RKO (cell line): ENCODE measurements at regions not wholly inside any gene's neighbourhood (a gene's known extent, or its start where the extent isn't known, plus 50 kb on each side); places are given as distances from the start of the nearest gene placed in this dataset.

Experiments
- DNase-seq: peaks from one replicate; pipeline ENCODE4 v3.0.0-alpha.2; 2016; ENCODE audit warnings: low spot score

GRCh38 chr9:108676355-108676754 is 179.4 kb downstream of the ACTL7B start:
- no peak for DNase-seq

GRCh38 chr9:108675708-108676107 is 180.1 kb downstream of the ACTL7B start:
- no peak for DNase-seq

GRCh38 chr9:108674766-108675530 is 180.8 kb downstream of the ACTL7B start:
- DNase-seq, result no peak

- DNase-seq, result no peak
Observed at GRCh38 chr9:108673386-108673785, 182.4 kb downstream of the ACTL7B start.

DNA sequence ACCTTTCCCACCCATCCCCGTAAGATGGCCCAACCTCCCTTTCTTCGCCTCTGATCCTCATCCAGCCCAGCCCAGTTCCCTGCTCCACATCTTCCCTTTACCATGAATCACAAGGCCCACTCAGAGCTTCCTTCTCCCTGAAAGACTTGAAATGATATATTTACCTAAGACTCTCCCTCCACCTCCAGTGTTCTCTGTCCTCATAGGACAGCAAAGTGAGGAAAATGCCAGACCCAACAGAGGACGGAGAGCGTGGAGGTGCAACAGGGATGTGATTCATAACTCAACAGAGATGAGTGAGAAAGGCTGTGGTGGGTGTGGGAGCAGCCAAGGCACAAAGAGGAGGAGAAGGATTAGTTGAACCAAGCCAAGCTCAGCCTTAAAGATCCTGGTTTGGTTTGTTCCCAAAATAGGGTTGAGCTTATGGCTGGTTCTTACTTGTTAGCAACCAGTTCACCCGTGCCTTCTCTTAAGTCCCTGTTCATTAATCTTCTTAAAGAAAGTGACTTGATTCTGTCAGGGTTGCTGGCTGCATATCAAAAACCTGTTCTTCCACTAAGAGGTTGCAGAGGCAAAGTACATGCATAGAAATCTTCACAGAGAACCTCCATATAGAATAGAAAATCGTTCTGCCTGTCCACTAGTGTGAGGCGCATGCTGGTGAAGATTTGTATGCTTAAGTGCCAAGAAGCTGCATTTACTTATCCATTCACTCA is 183.2 kb downstream of the ACTL7B start:
- DNase-seq, result no peak

- DNase-seq, result no peak
Observed at GRCh38 chr9:108671794-108672193, 184.0 kb downstream of the ACTL7B start.

DNA sequence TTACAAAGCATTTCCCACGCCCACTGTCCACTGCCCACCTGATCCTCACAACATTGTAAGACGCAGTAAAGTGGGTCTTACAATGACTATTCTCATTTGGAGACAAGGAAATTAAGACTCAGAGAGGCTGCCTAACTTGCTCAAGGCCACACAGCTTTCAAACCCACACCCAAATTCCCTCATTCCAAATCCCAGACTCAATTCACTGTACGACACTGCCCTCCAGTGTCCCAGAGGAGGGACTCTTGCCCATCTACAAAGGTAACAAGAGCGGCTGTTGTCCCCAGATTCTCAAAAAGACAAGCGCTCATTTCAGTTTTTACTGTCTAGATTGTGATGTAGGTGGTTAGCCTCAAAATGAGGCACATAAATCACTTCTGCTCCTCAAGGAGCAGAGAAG is 184.6 kb downstream of the ACTL7B start:
- no peak for DNase-seq

GRCh38 chr9:108668938-108669335 is 186.8 kb downstream of the ACTL7B start:
- no peak for DNase-seq

GRCh38 chr9:108668191-108668937 is 187.4 kb downstream of the ACTL7B start:
- DNase-seq, result no peak

DNA sequence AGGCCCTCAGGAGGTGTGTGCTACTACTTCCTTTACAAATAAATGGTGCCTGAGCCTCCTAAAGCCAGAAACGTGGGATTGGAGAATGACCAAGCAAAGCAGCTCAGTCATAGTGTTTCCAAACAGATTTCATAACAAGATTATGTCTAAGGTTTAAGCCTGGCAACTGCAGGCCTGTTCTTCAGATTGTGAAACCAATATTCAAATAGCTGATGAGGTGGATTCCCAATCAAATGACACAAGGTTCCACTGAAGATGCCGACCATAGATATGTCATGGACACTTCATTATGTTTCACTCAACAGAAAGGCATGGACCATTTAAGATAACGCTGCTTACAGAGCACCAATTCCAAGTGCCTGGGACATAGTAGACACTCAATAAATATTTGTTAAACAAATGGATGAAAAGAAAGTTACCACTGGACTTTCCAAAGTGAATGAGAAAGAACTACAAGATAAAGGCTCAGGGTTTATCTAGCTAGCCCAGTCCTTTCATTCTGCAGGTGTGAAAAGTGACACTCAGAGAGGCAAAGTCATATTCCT is 189.5 kb downstream of the ACTL7B start:
- no peak for DNase-seq

DNA sequence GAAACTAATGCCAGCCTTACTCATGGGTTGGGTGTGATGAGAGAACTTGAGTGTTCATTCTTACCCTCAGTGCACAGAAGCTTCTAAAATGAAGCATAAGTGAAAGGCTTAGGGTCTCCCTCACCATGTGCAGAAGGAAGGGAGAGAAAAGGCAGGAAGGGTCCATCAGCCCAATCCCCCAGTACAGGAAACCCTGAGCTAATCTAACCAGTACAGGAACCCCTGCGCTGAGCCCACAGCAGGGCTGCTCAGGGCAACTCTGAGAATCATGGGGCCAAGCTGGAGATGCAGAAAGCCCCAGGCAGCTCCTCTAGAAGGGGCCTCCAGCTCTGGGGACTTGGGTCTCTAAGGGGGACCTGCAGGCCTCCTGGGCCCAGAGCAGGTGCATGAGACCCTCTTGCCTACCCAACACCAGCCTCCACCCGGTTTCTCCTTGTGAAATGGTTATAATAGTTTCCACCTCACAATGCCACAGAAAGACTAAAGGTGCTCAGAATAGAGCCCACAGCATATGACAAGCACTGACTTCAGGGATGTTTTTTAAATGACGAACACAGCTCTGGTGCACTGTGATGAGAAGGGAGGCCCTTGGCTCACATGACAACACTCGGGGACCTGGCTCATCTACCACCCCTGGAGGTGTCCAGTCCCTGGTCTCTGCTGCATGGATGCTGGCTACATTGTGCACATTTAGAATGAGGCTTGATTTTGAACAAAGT is 190.1 kb downstream of the ACTL7B start:
- no peak for DNase-seq

- no peak for DNase-seq
Observed at GRCh38 chr9:108664309-108665255, 191.2 kb downstream of the ACTL7B start.

DNA sequence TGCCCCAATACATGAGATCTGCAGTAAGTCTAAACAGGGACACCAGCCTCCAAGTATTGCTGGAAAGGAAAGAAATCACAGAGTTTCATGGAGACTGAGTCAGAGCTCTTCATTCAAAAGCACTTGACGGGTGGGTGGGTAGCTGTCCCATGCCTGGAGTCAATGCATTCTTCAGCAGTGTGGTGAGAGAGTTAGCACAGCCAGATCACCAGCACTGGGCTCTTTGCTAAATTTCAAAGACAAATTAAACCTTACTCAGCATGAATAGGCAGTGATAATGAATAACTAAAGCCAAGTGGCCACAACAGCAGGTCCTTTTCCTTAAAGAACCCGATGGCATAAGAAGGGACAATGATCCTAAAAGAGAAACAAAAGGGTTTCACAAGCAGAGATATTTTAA is 192.4 kb downstream of the ACTL7B start:
- no peak for DNase-seq

GRCh38 chr9:108662956-108663355 is 192.8 kb downstream of the ACTL7B start:
- no peak for DNase-seq

- no peak for DNase-seq
Observed at GRCh38 chr9:108662091-108662875, 193.5 kb downstream of the ACTL7B start.

GRCh38 chr9:108656566-108656965 is 199.2 kb downstream of the ACTL7B start:
- DNase-seq, result no peak

DNA sequence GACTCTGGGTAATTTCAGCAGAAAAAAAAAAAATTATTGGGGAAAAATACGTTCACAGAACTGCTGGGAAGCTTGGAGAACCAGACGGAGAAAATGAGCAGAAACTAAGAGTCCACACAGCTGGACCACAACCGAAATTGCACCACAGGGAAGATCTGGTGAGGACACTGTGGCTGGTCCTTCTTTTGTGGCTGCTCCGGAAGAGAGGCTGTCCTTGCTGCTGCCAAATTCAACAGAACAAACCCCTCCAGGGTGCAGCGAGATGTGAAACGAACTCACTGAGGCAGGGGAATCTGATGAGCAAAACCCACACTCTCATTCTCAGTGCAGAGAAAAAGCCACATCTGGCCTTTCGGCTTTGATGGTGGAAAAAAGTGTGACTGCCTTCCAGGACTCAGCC is 200.0 kb downstream of the ACTL7B start:
- no peak for DNase-seq

DNA sequence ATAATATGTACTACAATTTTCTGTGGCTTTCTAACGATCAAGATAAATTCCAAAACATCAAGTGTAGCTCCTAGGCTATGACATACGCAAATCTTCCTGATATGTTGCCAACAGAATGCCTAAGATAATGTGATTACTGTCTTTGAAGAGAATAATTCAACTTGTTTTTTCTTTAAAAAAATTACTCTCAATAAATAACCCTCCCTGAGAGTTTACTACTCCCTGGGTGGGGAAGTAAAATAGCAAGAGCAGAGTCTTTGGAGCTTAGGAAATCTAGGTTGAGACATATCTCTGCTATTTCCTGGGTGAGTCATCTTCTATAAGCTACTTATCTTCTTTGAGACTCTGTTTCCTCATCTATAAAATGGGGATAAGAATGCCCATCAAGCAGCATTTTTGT is 201.2 kb downstream of the ACTL7B start:
- peak; percentile 22 for DNase-seq

- no peak for DNase-seq
Observed at GRCh38 chr9:108652851-108653250, 202.9 kb downstream of the ACTL7B start.

GRCh38 chr9:108650826-108651225 is 205.0 kb downstream of the ACTL7B start:
- DNase-seq, result no peak
